GM19395 (cell line): ENCODE measurements at regions not wholly inside any gene's neighbourhood (a gene's known extent, or its start where the extent isn't known, plus 50 kb on each side); places are given as distances from the start of the nearest gene placed in this dataset.

Experiments used
- ATAC-seq: cut with Tn5 transposase; IDR thresholded peaks from one replicate; pipeline ENCODE4 v1.9.1; 2021; ENCODE audit warnings: mild to moderate bottlenecking, moderate library complexity; ENCODE audit not compliant: unreplicated experiment

- no peak for ATAC-seq
Measured at GRCh38 chr3:178482981-178483380, 53.3 kb upstream of the KCNMB2 start.

- no peak for ATAC-seq
Measured at GRCh38 chr3:178483704-178484103, 52.5 kb upstream of the KCNMB2 start.

- ATAC-seq = no peak
Measured at GRCh38 chr3:178485756-178486155, 50.5 kb upstream of the KCNMB2 start.
